Heart left ventricle (tissue), 13 donors: ENCODE measurements at regions not wholly inside any gene's neighbourhood (a gene's known extent, or its start where the extent isn't known, plus 50 kb on each side); places are given as distances from the start of the nearest gene placed in this dataset.

Experiments used
- CTCF ChIP-seq, 12 donors: fragments of 200-600 bp; sonication (generic) in 4 of 12; IDR thresholded peaks; one replicate each; pipeline versions ENCODE4 v1.5.0 to v1.8.0; 2018 to 2022; ENCODE audit warnings: antibody characterized with exemption in 12 of 12, mild to moderate bottlenecking in 5 of 12
- POLR2A ChIP-seq, 2 donors: fragments of 450-650 bp; IDR thresholded peaks; one replicate each; pipeline ENCODE4 v1.6.1; 2017; ENCODE audit warnings: antibody characterized with exemption in 2 of 2, mild to moderate bottlenecking in 2 of 2, moderate library complexity in 2 of 2
- donor health status: ischemic (EF 13 %, LVEDD 7.1; RV severe dilation, severe dysfunction).
- donor health status: DM: no; HTN: yes; CAD: no.
- donor health status: DM: no; HTN: no; CAD: no.
- donor health status: ischemic (EF 25% LVEDD 6.9; RV normal size, moderate dysfunction).
- donor health status: ischemic (EF 25% LVEDD 5.7; RV mildly dilated, moderate dysfunction).
- donor health status: ischemic (EF 35%, LVEDD 5.7; RV mildly dilated, moderate dysfunction).
- donor health status: nonischemic (EF 11% LVEDD 7.7; RV severe dilation, severe dysfunction).
- donor health status: DM: yes; HTN: yes; CAD: no.
- donor health status: PGD.
- donor health status: ischemic (EF 29% LVEDD 5.4; RV normal size, mild dysfunction).
- donor health status: nonischemic (EF 23%, LVEDD 6.1; RV moderate dilation, normal function).

DNA sequence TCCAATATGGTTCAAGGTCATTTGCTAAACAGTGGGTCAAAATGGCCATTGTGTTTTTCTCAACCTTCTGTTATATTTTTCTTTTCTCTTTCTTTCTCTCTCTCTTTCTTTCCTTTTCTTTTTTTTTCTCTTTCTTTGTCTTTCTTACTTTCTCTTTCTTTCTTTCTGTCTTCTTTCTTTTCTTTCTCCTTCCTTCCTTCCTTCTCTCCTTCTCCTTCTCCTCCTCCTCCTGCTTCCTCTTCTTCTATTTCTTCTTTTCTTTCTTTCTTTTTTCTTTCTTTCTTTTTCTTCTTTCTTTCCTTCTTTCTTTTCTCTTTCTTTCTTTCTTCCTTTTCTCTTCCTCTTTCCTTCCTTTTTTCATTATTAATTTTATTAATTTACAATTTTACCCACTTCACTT, 619.5 kb downstream of the IRX1 start:
- TF ChIP-seq CTCF (IDR thresholded peaks at IDR 0.05) (no peak), POLR2A (IDR thresholded peaks at IDR 0.05) (no peak)
